ENCODE measurements at regions not wholly inside any gene's neighbourhood (a gene's known extent, or its start where the extent isn't known, plus 50 kb on each side); places are given as distances from the start of the nearest gene placed in this dataset.
"Not testable (repeated sequence)": the region's sequence is repeated elsewhere in the genome, so short reads cannot be mapped to it uniquely, and the experiment has no call there.

DNA sequence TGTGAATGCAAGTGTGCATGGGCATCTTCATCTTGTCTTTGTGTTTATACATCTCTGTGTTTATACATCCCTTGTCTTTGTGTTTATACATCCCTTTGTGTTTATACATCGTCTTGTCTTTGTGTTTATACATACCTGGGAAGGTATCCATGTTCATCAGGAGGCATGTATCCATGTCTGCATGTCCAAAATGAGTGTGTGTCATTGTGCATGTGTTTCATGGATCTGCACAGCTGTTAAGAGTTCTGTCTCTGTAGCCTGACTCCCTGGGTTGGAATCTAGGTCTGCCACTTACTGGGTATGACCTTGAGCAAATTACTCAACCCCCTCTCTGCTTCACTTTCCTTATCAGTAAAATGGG is 50.1 kb upstream of the SIRPA start:
- no peak for DNase-seq

DNA sequence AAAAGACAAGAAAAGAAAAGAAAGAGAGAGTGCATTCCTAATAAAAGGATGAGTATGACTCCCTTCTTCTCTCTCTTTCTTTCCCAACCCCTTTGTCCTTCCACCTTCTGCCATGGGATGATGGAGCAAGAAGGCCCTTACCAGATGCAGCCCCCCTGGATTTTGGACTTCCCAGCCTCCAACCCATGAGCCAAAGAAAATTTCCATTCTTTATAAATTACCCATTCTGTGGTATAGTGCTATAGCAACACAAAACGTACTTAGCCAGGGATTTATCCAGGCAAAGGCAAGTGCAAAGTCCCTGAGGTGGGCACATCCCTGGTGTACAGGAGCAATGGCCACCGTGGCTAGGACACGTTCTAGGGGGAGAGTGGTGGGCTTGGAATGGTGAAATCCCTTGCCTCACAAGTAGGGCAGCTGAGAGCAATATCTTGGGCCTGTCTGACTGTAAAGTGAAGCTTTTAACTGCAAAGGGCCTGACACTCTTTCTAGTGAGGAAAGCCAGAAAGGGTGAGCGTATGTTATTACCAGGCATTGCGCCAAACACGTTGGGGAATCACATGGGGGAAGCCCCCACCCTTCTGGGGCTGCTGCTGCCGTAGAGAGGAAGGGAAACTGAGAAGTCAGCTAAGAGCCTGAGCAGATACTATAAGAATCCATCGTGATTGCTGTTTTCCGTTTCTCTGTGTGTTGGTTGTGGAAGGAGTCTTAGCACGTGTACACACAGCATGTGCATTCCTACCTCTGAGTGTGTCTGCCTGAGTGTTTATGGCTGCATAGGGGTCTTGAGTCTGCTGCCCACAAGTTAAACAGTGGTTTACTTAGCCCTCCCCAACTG is 50.7 kb upstream of the SIRPA start:
- DNase-seq, result peak in 18 of 51 donors; percentile 11 to 54 (median 33)

DNA sequence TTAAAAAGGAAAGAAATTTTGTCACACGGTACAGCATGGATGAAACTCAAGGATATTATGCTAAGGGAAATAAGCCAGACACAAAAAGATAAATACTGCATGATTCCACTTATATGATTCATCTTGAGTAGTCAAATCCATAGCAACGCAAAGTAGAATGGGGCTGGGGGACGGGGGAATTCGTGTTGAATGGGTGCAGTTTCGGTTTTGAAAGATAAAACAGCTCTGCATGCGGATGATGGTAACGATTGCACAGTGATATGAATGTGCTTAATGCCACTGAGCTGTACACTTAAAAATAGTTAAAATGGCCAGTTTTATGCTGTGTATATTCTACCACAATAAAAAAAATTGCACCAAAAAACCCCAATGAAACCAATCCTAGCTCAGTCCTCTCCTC is 52.9 kb upstream of the SIRPA start:
- no peak for DNase-seq

DNA sequence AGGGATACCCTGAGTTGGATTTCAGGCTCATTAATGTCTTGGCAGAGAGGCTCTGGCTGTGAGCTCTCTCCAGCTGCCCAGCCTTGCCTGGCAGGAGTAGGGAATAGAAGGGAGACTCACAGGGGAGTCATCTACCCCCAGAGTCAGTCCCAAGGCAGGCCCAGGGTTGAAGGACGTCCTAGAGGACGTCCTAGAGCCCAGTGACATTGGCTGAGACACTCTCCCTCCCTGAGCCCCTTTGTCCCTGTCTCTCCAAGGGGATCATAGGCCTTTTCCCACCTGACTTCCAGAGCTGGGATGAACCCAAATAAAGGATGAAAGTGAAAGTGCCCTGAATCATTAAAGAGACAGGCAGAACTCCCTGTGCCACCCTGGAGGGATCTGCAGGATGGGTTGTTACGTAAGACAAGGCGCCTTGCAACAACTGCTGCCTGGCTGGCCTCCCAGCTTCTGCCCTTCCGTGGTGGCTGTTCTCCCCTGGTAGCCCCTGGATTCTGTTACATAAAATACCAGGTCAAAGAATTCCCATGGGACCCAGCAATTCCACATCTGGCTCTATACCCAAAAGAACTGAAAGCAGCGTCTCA is 53.6 kb upstream of the SIRPA start:
- peak in 32 of 51 donors; percentile 23 to 87 (median 62) for DNase-seq

DNA sequence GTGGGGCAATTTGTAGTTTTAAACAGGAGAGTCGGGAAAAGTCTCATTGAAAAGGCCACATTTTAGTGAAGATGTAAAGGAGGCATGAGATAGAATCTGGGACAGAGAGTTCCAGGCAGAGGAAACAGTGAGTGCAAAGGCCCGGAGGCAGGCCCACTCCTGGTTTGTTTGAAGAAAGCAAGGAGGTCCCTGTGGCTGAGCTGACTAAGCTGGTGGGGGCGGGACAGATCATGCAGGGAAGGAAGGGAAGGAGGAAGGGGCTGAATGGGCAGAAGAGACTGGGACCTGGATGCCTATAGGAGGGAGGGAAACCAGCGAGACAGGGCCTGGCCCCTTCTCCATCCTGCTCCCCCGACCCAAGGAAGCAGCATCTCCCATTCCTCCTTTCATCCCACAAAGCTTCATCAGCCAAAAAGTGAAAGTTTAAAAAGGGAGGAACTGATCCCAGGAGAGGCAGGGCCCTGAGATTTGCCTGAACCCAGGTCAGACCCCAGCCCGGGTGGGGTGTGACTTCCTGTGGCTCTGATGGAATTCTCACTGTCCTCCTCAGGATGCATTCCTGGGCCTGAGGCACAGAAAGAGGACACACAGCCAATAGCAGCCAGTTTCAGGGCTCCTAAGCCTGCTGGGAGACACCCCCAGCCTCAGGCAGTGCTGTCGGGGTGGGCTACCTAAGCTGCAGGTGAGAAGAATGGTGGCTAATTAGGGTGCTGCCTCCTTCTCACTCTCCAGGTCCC is 54.2 kb upstream of the SIRPA start:
- peak in 1 of 51 donors; percentile 43 for DNase-seq

DNA sequence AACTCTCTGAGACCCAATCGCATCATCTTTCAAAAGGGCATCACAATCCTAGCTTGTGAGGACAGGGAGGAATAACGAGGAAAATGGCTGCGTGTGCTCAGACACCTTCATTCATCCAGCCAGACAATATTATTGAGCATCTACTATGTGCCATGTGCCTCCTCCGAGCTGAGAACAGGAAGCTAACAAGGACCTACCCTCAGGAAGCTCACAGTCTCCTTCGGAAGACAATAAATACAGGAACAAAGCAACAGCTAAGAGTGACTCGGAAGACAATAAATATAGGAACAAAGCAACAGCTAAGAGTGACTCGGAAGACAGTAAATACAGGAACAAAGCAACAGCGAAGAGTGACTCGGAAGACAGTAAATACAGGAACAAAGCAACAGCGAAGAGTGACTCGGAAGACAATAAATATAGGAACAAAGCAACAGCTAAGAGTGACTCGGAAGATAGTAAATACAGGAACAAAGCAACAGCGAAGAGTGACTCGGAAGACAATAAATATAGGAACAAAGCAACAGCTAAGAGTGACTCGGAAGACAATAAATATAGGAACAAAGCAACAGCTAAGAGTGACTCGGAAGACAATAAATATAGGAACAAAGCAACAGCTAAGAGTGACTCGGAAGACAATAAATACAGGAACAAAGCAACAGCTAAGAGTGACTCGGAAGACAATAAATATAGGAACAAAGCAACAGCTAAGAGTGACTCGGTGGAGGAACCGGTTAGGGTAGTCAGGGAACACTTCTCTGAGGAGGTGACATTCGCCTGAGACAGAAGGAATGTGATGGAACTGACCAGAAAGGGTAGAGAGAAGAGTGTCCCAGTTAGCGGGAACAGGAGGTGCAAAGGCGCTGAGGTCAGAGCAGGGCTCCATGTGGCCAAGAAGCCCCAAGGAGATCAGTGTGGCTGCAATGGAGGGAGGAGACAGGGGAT is 55.6 kb upstream of the SIRPA start:
- not testable (repeated sequence) for DNase-seq

DNA sequence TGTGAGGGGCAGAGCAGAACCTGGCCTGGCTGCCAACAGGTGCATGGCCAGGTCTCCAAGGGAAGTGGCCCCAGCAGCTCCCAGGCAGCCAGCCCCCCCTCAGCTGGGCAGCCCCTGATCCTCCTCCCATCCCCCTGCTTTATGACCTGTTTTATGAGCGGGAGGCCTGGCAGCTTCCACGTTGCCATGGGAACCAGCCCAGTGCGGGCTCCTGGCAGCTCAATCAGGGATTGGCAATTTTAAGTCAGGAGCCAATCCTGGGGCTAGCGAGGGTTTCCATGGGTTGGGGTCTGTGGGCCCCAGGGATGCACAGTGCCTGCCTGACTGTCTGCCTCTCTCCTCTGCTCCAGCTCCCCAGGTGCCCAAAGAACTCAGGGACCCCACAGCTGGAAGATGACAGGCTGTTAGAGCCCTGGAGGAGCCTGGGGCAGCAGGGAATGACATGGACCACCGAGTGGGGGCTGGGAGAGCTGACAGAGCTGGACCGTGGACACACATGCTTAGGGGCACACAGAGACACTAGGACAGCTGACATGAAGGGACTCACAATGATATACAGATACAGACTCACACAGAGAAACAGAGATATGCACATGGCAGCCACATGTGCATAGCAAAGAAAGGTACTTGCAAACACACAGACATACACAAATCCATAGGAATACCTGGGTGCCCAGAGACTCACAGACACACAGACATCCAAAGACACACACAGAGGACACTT is 56.5 kb upstream of the SIRPA start:
- peak in 27 of 51 donors; percentile 17 to 78 (median 53) for DNase-seq

DNA sequence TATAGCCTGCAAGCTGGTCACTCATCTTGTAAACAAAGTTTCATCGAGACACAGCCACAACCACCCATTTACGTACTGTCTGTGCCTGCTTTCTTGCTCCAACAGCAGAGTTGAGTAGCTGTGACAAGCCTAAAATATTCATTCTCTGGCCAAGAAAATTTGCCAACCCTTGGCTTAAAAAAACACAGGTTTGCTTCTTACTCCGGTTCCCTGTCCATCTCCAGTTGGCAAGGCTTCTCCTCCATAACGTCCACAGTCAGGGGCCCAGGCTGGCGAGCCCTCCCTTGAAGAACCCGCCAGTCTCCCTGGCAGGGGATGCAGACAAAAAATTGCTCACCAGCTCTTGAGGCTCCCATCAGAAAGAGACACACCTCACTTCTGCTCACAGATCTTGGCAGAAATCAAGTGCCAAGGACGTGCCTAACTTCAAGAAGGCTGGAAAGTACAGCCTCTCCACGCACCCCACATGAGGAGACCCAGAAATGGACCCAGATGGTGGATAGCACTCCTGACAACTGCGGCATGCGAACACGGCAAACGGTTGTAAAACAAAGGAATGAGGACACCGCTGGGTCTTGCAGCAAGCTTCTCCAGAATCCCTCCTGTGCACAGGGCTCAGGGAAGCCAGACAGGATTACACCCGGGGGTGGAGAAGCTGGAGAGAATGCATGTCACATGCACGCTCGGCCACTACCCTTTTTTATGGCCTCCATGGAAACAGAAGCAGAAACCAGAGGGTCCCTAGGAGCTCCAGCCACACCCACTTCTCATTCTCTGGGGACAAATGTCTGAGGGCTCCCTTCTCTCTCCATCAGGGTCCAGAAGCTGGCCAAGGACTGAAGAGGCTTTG is 59.8 kb upstream of the SIRPA start:
- DNase-seq, result peak in 1 of 51 donors; percentile 59

DNA sequence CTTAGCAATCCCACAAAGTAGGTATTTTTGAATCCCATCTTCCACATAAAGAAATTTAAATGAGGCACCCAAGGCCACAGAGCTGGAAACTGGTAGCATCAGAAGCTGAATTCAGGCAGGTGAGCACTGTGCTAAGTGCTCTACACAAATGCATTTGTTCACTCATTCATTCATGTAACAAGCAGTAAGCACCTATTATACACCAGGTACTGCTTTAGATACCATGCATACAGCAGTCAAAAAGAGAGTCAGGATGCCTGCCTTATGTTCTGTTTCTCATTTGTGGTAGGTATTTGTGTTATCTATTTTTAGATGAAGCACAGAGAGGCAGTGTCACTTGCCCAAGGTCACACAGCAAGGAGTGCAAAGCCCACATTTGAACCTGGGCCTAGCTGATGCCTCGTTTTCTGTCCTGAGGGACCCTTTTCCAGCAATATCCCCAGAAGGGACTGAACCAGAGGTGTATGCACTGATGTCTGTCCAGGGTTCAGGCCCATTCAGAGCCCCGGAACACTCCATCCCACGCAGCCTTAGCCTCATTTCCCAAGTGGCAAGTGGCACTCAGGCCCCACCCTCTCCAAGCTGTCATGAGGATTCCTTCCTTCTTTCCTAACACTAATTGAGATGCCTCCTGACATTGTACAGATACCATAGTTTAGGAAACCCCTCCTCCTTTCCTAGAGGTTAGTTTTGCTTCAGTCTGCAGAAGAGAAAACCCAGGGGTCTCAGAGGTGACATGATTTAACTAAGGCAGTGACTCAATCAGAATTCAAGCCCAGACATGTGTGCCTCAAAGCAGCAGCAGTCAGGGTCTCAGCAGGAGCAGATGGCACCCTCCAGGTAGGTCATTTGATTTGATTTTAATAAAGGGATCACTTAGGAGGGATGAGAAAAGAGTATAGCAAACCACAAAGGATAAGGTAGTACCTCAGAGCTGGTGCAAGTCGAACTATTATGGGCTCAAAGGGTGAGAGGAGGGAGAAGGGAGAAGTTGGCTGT is 61.2 kb upstream of the SIRPA start:
- no peak for DNase-seq

DNA sequence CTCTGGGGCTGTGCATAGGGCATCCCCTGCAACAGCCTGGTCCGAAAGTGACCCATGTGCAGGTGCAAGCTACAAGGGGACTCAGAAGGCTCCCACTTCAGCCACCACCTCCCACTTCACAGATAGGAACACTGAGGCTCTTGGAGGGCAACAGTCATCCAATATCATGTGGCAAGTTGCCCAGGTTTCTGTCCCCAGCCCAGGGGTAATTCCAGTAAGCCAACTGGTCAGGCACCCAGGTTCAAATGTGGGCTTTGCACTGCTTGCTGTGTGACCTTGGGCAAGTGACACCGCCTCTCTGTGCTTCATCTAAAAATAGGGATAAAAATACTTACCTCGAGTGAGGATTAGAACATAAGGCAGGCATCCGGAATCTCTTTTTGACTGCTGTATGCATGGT is 62.0 kb upstream of the SIRPA start:
- DNase-seq, result no peak

DNA sequence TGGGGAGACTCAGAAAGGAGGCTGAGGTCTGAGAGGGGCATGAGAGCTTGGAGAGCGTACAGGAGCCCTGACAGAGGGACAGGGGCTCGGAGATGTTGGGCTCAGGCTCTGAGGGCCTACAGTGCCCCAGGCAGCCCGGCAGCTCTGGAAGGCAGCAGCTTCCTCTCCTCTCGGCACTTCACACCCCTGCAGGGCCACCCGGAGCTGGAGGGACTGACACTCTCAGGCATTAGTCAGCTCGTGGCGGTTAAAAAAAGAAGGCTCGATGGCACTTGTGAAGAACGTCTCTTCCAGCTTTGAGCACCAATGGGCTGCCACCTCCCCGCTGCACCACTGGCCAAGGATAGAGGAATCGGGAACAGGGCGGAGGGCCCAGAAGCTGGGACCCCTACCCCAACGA is 62.6 kb upstream of the SIRPA start:
- peak in 2 of 51 donors; percentile 24 to 43 for DNase-seq

DNA sequence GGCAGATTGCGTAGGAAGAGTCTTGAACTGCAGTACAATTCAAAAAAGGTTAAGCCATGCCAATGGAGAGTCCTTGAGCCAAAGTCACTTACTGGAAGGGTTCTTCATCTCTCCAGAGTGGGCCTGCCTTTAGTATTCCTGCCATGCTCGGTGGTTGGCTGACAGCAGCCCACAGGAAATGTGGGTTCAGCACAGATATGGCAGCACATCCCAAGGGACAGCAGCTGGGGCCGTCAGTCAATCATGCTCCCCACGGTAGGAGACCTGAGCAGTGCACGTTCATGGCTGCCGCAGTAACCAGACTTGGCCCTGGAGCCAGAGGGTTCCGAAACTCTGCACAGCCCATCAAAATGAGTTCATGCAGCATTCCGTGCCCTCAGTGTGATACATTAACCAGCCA is 63.6 kb upstream of the SIRPA start:
- DNase-seq, result no peak

DNA sequence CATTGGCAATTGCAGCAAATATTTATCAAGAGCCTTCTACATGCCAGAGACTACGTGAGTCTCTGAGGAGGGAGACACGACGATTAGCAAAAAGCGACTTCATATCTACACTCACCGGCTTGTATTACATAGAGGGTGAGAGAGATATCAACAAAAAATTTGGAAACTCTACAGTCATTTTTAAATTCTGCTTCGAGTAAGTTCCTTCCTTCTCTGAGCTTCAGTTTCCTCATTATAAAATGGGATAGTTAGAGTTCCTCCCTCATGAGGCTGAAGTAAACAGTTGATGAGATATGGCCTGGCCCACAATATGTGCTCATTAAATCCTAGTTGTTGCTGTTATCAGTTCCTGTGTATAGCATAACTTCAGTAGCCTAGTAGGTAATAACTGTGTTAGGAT is 64.1 kb upstream of the SIRPA start:
- no peak for DNase-seq

DNA sequence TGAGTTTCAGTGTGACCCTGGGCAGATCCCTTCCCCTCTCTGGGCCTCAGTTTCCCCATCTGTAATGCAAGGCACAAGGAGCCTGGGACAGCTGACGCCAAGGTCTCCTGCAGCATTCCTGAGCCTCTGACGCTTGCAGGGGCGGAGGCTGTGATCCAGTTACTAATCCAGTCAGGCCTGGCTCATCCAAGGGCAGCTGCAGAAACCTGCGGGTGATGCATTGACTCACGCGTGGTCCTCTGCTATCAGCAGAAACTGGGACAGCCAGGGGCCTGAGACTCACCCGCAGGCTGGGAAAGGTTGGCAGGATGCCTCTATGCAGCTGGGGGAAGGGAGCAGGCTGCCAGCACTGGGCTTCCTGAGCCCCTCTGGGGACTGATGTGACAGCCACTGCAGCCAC is 65.0 kb upstream of the SIRPA start:
- peak in 39 of 51 donors; percentile 22 to 82 (median 54) for DNase-seq

DNA sequence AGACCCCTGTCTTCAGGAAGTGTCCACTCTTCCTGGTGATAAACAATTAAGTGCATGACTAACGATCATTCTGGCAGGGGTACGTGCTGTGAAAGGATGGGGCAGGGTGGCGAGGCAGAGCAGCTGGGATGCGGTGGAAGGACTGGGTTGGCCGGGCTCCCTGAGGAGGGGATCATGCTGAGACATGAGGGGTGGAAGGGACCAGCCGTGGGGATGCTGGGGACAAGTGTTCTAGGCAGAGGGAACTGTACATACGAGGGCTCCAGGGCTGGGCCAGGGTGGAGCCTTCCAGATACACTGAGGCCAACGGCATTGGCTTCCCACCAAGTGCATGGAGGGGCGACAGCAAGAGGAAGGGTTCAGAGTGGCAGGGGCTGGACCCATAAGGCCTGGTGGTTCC is 65.7 kb upstream of the SIRPA start:
- no peak for DNase-seq

DNA sequence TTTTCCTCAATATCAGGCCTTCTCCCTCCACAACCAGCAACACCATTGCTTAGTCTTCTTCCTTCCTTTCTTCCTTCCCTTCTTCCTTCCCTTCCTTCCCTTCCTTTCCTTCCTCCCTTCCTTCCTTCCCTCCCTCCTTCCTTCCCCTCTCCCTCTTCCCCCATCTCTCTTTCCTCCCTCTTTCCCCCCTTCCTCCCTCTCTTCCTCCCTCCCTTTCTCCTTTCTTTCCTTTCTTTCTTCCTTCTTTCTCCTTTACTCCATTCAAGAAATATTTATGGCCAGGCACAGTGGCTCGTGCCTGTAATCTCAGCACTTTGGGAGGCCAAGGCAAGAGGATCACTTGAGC is 66.4 kb upstream of the SIRPA start:
- no peak for DNase-seq

DNA sequence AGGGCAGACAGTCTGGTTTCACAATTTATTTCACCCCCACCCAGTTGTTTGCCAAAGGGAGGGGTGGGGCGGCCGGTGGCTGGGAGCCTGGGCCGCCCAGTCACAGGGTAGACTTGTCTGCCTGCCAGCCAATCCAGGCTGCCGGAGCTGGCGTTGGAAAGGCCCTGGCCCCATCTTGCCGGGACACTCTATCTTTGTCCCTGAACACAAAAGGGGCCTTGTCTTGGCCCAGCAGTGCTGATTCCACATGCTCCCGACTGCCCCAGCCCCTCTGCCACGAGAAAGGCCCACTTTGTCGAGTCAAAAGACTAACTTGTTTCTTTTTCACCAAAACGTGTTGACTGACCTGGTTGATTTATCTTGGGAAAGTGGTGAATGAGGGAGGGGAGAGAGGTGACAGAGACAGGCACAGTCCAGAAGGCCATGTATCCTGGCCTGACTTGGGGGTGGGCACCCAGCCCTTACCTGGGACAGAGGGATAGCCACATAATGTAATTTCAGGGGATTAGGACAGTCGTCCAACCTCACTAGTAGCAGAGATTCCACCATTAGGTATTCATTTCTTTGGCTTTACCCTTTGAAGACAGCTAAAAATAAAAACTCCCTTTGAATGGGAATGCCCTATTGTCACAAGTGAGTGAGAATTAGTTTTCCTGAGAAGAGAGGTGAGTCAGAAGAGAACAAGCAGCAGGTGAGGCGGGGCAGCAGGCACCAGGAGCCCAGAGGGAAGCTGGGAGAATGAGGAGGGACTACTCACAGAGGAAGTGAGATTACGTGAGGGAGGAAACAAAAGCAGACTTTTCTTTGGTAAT is 67.0 kb upstream of the SIRPA start:
- peak in 50 of 51 donors; percentile 37 to 98 (median 91) for DNase-seq

Data from hypothalamus (tissue), 51 donors.